ENCODE measurements at regions not wholly inside any gene's neighbourhood (a gene's known extent, or its start where the extent isn't known, plus 50 kb on each side); places are given as distances from the start of the nearest gene placed in this dataset.
"Not testable (repeated sequence)": the region's sequence is repeated elsewhere in the genome, so short reads cannot be mapped to it uniquely, and the experiment has no call there.

DNA sequence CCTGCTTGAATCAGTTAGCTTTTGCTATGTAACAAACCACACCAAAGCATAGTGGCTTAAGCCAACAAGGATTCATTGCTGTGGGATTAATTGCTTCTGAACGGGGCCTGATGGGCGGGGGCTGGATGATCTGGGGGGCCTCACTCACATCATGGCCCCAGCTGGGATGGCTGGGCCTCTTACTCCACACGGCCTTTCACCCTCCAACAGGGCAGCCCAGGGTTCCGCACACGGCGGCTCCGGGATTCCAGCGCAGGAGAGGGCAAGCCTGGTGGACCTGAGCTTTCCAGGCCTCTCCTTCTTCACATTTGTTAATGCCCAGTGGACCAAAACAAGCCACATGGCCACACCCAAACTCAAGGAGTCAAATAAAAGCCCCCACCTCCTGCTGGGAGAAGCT is 86.3 kb upstream of the PHLPP1 start:
- no peak for DNase-seq (ENCODE audit: low read depth)

DNA sequence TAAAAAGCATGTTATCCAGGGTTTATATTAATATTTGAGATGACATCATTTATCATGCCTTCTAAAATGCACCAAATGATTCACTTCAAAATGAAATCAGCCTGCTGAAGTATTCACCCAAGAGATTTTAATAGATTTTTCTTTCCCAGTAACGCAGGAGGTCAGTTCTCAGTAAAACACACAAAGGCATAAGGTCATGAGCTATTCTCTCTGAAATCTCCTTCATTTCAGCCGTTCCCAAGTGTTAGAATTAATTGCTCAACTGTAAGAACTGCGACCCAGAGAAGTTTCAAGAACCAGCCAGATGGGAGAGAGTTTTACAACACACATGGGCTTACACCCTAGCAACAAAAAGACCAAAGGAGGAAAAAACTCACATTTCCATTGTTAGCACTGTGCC is 84.2 kb upstream of the PHLPP1 start:
- no peak for DNase-seq (ENCODE audit: low read depth)

DNA sequence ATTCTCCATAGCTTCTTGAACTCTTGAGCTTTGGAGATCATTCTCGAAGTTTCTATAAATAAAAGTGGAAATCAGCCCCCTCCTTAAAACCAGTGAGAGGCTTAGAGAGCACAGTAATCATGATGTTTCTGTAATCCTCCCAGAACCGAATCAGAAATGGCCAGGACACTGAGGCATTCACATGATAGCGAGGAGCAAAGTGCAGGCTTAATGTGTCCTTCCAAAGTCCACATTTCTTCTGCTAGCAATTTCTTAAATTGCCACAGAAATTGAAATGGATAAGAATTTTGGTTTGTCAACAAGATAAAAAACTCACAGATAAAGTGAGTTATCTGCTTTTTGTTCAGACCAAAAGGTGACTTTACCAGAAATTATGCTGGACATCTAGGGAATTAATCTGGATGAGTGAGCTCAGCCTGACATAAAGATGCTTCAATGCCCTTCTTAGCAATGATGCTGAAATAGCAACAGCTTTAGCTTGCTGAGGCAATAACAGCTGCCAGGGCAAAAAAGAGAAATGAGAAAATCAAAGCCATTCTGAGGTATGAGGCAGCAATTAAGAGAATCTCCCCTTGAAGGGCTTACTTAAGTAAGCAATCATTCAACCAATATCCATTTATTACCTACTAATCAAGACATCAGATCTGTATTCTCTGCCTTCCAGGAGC is 82.4 kb upstream of the PHLPP1 start:
- DNase-seq (ENCODE audit: low read depth), result no peak

DNA sequence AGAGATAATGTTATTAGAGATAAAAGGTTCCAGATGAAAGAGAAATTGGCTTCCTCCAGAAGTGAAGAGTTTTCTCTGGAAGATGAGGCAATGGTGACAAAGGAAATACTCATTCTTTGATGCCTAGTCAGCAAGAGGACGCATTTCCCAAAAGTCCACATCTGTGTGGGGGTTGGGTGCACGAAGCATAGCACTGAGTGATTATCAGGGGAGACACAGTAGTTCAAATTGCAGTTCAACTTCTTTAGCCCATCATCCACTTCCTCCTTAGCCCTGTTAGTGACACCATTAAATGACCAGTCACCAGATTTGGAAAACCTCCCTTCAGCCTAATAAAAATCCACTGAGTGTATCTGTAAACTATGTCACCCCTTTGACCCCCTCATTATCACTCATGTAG is 80.9 kb upstream of the PHLPP1 start:
- no peak for DNase-seq (ENCODE audit: low read depth)

DNA sequence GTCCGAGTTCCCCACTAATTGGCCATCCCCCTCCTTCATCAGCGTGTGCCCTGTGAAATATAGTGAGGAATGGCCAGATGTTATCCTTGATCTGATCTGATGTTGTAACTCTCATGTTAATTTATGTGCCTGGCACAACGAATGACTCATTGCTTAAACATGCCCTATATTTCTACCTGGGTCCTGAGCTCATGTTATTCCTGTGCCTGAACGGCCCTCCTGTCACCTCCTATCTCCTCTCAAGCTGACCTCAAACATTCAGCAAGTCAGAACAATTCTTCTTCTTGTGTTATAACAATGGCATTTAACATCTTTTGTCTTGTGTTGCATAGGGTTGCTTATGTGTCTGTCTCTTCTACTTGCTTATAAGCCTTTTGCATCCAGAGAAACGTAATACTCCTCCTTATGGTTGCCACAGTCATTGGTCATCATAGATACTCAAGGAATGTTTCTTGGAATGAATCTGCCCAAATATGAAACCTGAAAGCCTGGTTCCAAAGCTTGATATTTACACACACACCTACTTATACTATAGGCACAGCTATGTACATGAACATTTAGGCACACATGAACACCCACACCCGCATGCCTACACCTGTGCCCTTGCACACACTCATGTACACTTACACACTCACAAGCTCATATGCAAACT is 80.2 kb upstream of the PHLPP1 start:
- DNase-seq (ENCODE audit: low read depth), result no peak

DNA sequence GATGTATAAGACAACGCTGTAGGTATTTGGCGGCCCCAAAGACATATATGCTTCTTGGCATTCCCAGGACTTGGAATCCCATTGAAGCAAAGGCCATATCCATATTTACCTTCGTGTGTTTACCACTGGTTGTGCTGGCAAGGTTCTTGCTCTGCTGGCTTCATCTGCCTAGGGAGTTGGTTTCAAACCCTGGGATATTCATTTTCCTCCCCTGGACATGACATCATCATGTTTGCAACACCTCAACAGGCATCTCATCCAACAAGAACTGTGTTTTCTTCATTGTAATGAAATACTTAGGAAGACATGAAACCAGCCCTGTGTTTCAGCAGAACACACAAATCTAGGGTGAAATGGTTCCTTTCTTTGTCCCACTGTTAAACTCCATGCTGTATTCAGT is 77.9 kb upstream of the PHLPP1 start:
- DNase-seq (ENCODE audit: low read depth), result no peak

DNA sequence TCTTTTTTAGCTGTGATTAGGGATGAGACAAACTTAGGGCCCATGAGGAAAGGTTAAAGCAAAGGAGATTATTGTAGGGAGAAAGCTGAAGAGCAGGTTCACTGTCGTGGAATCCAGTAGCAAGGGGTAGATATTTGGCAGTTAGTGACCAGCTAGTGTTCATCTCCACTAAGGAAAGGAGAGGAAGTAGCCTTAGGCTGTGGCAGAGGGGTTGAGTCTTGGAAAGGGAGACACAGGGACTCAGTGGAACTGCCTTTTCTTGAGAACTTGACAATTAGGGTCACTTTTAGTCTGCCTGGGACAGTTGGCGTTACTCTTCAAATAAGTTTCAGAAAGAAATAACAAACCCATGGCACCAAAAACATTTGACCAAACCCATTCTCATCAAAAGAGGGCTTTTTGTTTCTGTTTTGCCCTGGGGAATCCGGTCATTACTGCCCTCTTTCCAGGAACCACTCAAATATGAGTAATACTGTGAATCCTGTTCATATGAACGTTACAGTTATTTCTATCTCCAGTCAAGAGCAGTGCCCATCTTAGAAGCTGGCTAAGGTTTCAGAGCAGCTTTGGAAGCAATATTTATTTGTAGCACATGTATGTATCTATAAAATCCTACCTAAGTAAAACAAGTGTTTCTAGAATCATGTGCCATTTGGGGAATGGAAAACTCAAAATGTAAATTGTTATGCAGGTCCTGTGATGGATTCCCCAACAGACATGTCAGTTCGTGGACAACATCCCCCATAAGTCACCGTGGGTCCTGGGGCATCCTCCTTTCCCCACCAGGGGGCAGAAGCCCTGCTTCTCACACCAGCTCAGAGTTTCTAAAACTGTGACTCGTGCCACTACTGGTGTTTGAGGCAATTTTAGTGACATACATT is 77.3 kb upstream of the PHLPP1 start:
- no peak for DNase-seq (ENCODE audit: low read depth)

- DNase-seq (ENCODE audit: low read depth), result no peak
Observed at GRCh38 chr18:62643181-62643580, 72.2 kb upstream of the PHLPP1 start.

GRCh38 chr18:62644773-62645172 is 70.6 kb upstream of the PHLPP1 start:
- DNase-seq (ENCODE audit: low read depth), result no peak

DNA sequence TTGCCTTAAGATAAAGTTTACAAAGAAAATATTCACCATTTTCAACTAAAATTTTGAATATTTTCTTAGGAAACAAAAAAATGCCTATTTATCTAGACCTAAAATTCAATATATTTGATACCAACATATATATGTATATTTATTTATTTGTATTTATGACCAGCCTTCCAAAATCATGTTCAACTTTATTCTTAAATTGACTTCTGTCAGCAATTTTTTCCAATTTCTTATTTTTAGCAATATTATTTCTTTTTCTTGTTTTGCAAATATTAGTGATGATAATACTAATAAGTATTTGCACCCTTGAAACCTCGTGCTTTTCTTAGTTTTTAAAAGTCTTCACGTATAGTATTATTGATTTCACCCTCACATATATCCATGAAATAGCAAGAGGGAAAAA is 68.2 kb upstream of the PHLPP1 start:
- DNase-seq (ENCODE audit: low read depth), result no peak

- no peak for DNase-seq (ENCODE audit: low read depth)
Observed at GRCh38 chr18:62648045-62648678, 67.2 kb upstream of the PHLPP1 start.

DNA sequence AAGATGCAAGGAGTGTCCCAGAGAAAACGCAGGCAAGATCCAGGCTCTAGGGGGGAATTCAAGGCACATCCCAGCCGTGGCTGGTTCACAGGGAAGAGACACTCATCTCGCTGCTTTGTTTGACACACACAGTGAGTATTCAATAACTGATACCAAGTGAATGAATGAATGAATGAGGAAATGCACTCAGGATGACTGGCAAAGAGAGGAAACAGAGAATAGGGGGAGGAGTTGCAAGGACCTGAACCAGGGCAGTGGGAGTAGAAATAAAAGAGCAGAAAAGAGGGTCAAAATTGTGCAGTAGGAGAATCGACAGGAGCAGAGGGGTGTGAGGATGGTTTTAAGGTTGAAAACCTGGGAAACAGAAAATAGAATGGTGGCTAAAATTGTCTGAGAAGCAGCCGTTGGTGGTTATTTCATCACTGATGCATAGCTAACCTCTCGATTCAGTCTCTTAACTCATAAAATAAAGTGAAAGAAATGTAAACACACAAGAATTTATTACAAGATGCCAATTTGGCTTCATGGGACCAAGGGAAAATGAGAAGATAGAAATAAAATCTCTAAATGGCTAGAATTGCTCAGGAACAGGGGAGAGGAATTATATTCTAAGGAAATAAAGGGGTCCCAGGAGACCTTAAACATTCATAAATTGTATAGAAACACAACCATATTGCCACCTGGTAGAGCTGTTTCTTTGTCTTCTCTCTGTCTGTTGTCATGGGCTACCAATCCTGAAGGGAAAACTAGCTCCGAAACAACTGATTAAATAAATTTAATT is 63.9 kb upstream of the PHLPP1 start:
- no peak for DNase-seq (ENCODE audit: low read depth)

GRCh38 chr18:62652057-62652629 is 63.2 kb upstream of the PHLPP1 start:
- DNase-seq (ENCODE audit: low read depth), result not testable (repeated sequence)

DNA sequence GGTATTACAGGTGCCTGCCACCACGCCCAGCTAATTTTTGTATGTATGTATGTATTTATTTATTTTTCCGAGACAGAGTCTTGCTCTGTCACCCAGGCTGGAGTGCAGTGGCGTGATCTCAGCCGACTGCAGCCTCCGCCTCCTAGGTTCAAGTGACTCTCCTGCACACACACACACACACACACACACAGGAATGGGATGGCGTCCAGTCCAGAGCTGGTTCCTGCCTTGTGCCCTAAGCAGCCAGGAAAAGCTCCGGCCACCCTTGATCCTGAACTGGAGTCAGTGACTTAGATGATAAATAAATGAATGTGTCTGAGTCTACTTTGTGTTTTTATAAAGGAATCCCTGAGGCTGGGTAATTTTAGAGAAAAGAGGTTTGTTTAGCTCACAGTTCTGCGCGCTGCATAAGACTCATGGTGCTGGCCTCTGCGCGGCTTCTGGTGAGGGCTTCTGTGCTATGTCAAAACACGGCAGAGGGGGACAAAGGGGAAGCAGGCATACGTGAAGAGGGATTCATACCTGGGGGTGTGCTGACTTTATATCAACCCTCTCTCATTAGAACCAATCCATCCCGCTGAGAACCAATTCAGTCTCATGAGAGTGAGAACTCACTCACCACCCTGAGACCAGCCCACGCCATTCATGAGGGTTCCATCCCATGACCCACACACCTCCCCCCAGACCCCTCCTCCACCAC is 59.7 kb upstream of the PHLPP1 start:
- DNase-seq (ENCODE audit: low read depth), result no peak

- no peak for DNase-seq (ENCODE audit: low read depth)
Observed at GRCh38 chr18:62658028-62658427, 57.3 kb upstream of the PHLPP1 start.

- DNase-seq (ENCODE audit: low read depth), result no peak
Observed at GRCh38 chr18:62659698-62660097, 55.6 kb upstream of the PHLPP1 start.

GRCh38 chr18:62660691-62661090 is 54.6 kb upstream of the PHLPP1 start:
- DNase-seq (ENCODE audit: low read depth), result no peak

- peak; percentile 8 for DNase-seq (ENCODE audit: low read depth)
Observed at GRCh38 chr18:62663731-62664336, 51.5 kb upstream of the PHLPP1 start.

GRCh38 chr18:62664414-62664813 is 50.9 kb upstream of the PHLPP1 start:
- DNase-seq (ENCODE audit: low read depth), result no peak

GRCh38 chr18:62665188-62665587 is 50.2 kb upstream of the PHLPP1 start:
- no peak for DNase-seq (ENCODE audit: low read depth)

All from fibroblast of gingiva (primary cell).